Stimulated activated CD4-positive, alpha-beta T cell treated with anti-CD3 and anti-CD28 coated beads, TNF-alpha, amount 100 ng/mL, for 1 hour (primary cell): ENCODE measurements at regions not wholly inside any gene's neighbourhood (a gene's known extent, or its start where the extent isn't known, plus 50 kb on each side); places are given as distances from the start of the nearest gene placed in this dataset.

Experiments used
- DNase-seq, 3 donors: peaks; one replicate each; pipeline ENCODE4 v3.0.0-alpha.2; 2020; ENCODE audit warnings: low read depth in 3 of 3, low spot score in 1 of 3

DNA sequence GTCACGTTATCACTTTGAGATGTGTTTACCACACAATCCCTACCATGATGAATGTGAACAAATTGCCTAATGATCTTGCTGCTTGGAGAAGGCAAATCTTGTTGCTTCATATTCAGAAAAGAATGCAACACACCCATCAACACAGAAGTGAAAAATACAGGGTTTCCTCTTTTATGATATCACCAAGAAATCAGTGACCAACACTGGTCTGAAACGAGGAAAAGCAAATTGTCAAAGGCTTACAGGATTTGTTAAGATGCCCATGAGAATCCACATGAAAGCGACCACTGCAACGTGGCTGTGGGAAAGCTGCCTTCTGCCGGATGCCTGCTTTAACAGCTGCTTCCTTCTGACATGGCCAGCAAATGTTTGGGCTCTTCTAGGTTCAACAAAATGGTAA, 397.6 kb upstream of the LRATD1 start:
- no peak for DNase-seq

DNA sequence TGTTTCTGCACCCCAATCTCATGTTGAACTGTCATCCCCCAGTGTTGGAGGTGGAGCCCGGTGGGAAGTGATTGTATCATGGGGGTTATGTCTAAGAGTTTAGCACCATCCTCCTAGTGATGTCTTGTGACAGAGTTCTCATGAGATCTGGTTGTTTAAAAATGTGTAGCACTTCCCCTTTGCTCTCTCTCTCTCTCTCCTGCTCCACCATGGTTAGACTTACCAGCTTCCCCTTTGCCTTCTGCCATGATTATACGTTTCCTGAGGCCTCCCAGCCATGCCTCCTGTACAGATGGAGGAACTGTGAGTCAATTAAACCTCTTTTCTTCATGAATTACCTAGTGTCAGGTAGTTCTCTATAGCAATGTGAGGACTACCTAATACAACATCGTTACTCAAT, 396.9 kb upstream of the LRATD1 start:
- no peak for DNase-seq

- no peak for DNase-seq
Measured at GRCh38 chr2:14237902-14238301, 394.6 kb upstream of the LRATD1 start.

DNA sequence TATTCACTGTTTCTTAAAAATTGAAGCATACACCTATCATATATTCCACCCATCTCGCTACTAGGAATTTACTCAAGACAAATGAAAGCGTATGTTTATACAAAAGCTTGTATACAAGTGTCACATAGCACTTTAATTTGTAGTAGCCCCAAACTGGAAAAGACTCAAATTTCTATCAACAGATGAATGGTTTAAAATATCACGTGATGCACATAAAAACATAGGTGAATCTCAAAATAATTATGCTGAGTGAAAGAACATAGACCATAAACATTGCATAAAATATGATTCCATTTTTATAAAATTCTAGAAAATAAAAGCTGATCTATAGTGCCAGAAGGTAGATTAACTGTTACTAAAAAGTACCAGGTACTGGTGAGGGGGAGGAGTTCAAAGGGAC, 392.9 kb upstream of the LRATD1 start:
- DNase-seq = no peak

DNA sequence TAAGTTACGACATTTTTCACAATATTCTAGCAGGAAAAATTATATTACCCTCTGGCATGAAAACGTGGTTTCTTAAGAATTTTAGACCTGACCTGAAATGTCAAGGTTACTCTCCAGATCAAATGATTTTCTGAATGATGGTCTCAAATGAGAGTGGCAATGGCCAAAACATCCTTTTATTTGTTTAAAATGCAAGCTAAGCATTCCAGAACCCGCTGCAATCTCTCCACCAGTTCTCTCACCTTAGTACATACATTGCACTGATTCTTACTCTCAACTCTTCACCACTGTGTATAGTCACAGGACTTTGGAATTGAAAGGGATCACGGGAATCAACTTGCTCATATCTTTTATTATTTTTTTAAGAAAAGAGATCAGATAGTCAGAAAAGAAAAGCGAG, 391.6 kb upstream of the LRATD1 start:
- no peak for DNase-seq

DNA sequence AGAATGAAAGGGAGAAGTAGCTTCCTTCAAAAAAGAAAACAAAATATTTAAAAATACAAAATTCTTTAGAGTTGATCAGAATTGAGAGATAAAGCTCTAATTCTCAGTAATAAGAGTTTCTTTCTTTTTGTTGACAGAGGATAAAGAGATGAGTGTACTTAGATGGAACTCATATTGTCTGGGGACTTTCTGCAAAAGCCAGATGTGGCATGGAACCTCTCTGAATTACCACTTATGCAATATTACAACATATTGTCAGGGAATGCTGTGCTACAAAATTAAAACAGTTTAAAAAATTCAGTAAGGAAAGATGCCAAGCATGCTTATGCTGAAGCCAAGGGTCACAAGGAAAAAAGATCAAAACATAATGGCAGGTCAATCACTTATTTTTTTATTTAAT, 386.6 kb upstream of the LRATD1 start:
- DNase-seq = no peak

GRCh38 chr2:14255135-14255820, 377.2 kb upstream of the LRATD1 start:
- no peak for DNase-seq

- no peak for DNase-seq
Measured at GRCh38 chr2:14256890-14257289, 375.6 kb upstream of the LRATD1 start.

- no peak for DNase-seq
Measured at GRCh38 chr2:14257801-14258507, 374.6 kb upstream of the LRATD1 start.

DNA sequence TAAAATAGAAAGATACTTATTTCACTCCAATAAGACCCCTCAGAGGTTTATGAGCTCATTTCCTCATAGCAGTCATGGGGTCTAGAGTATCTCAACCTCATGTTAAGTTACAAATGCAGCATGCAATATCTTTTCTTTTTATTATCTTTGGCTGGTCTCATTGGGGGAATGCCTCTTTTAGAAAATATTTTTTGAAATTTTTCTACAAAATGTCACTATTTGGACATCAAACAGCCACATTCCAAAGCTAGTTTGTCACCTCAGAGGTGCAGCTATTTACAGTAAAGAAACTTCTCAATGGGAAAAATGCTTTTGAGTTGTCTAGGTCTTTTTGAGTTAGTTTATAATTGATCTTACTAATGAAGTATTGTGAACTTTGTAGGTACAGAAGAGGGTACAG, 370.7 kb upstream of the LRATD1 start:
- DNase-seq = no peak

GRCh38 chr2:14263053-14263452, 369.5 kb upstream of the LRATD1 start:
- no peak for DNase-seq

GRCh38 chr2:14270036-14270582, 362.4 kb upstream of the LRATD1 start:
- no peak for DNase-seq

DNA sequence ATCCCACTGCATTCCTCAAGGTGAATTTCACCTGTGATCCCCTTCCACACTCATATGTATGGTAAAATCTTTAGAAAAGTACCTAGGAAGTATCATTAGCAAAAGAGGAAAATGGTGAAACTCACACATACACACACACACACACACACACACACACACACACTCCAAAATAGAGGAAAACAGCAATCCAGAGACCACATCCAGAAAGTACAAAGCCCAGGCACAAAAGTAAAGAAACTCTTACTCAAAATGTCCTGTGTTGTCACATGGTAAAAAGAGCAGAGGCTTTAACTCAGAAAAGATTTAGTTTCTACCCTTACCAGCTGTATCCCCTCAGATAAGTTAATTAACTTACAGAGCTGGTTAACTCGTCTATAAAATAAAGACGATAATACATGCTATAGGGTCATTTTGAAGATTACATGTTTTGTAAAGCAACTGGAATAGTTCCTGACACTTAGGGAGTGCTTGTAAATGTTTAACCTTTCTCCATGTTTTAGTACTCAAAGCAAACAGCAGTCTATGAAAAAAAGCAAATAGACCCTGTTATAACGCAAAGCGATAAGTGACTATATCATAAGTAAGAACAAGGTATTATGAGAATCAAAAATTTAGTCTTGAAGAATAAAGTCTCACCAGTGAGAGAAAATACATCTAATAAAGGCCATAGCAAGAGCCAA, 360.0 kb upstream of the LRATD1 start:
- DNase-seq = no peak

GRCh38 chr2:14273650-14274049, 358.9 kb upstream of the LRATD1 start:
- DNase-seq = no peak

GRCh38 chr2:14284244-14284643, 348.3 kb upstream of the LRATD1 start:
- DNase-seq = no peak

GRCh38 chr2:14285812-14286211, 346.7 kb upstream of the LRATD1 start:
- no peak for DNase-seq

- DNase-seq = no peak
Measured at GRCh38 chr2:14288016-14288415, 344.5 kb upstream of the LRATD1 start.

DNA sequence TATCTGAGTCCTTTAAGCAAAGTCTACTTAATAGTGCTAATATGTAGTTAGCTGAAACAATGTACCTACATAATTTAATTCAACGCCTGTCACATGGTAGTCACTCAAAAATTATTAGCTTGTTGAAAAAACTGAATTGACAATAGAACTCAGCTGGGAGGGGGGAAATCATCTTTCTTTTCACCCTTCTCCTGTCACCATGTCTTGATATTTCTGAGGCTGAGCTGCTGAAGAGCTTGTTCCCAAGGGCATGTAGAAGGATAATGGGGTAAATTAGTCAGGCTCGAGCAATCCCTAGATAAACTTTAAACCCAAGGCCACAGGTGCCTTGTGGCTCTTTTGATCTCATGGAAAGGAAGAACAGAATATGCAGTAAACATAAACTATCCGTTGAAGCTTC, 339.6 kb upstream of the LRATD1 start:
- no peak for DNase-seq

- DNase-seq = no peak
Measured at GRCh38 chr2:14297340-14297739, 335.2 kb upstream of the LRATD1 start.

GRCh38 chr2:14297906-14298305, 334.6 kb upstream of the LRATD1 start:
- DNase-seq = no peak

DNA sequence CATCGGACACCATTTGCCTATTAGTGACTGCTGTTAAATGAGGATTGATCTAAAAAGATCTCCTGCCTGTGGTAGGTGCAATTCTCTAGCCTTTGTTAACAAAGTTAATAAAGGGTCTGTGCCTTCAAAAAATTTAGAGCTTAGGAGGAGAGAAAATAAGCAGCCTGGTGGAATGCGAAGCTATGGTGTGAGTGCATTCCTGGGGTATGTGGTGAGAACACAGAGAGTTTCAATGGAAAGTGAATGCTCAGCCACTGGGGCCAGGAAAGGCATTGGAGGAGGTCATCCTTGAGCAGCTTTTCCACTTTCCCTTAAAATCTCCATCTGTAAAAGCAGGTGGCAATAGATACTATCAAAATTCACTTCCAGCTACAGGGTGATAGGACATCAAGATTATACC, 331.2 kb upstream of the LRATD1 start:
- no peak for DNase-seq
